Sigmoid colon (tissue), 6 donors: ENCODE measurements at regions not wholly inside any gene's neighbourhood (a gene's known extent, or its start where the extent isn't known, plus 50 kb on each side); places are given as distances from the start of the nearest gene placed in this dataset.

Experiments
- DNase-seq: peaks from one replicate; pipeline ENCODE4 v3.0.0-alpha.2; 2019
- H3K27ac ChIP-seq, 4 donors: fragments of 200-600 bp; sonication (generic); one replicate each; pipeline ENCODE4 v1.5.1; 2016 to 2019; ENCODE audit warnings: mild to moderate bottlenecking in 1 of 4
- H3K27me3 ChIP-seq, 3 donors: fragments of 200-600 bp; sonication (generic); one replicate each; pipeline ENCODE4 v1.5.1; 2019; ENCODE audit warnings: mild to moderate bottlenecking in 1 of 3
- H3K36me3 ChIP-seq, 4 donors: fragments of 200-600 bp; sonication (generic); one replicate each; pipeline ENCODE4 v1.5.1; 2016 to 2019
- H3K4me1 ChIP-seq, 4 donors: fragments of 200-600 bp; sonication (generic); one replicate each; pipeline ENCODE4 v1.5.1; 2017 to 2019
- H3K4me3 ChIP-seq, 4 donors: fragments of 200-600 bp; sonication (generic); one replicate each; pipeline ENCODE4 v1.5.1; 2017 to 2019; ENCODE audit warnings: mild to moderate bottlenecking in 2 of 4, moderate library complexity in 1 of 4
- H3K9me3 ChIP-seq, 4 donors: fragments of 200-600 bp in 3 of 4; sonication (generic) in 3 of 4; one replicate each; pipeline versions ENCODE4 v1.5.1 to v1.6.1; 2013 to 2019
- EP300 ChIP-seq, 4 donors: sonication (generic); formaldehyde crosslinking; IDR thresholded peaks; one replicate each; pipeline ENCODE4 v1.6.1; 2017; ENCODE audit warnings: antibody characterized with exemption in 4 of 4
- POLR2A ChIP-seq, 2 donors: fragments of 450-650 bp; IDR thresholded peaks; one replicate each; pipeline ENCODE4 v1.6.1; 2016; ENCODE audit warnings: antibody characterized with exemption in 2 of 2, mild to moderate bottlenecking in 2 of 2, moderate library complexity in 2 of 2
- POLR2AphosphoS5 ChIP-seq, 4 donors: sonication (generic); formaldehyde crosslinking; IDR thresholded peaks; one replicate each; pipeline ENCODE4 v1.6.1; 2017; ENCODE audit warnings: antibody characterized with exemption in 4 of 4
- WGBS, 2 donors: extraction: QIAGEN DNeasy Blood & Tissue Kit; methylation state at CpG; one replicate each; pipeline ENCODE4 v1.1.7; 2013; 5-methylcytosine and 5-hydroxymethylcytosine counted together
- intact Hi-C: fragments of 100-400 bp; cut with DNase I; formaldehyde crosslinking; loops from one replicate; pipeline ENCODE4 v1.15.1; 2023
- TF ChIP-seq, protein P1 (sequence below), 4 experiments: fragments of 450-650 bp in 3 of 4; fragments of 200-600 bp in 1 of 4; IDR thresholded peaks; one replicate each; pipeline ENCODE4 v1.5.1; 2016 to 2019; ENCODE audit warnings: antibody characterized with exemption in 4 of 4, mild to moderate bottlenecking in 3 of 4, moderate library complexity in 2 of 4
- donor health status: healthy with polysubstance abuse.
- donor health status: healthy.

DNA sequence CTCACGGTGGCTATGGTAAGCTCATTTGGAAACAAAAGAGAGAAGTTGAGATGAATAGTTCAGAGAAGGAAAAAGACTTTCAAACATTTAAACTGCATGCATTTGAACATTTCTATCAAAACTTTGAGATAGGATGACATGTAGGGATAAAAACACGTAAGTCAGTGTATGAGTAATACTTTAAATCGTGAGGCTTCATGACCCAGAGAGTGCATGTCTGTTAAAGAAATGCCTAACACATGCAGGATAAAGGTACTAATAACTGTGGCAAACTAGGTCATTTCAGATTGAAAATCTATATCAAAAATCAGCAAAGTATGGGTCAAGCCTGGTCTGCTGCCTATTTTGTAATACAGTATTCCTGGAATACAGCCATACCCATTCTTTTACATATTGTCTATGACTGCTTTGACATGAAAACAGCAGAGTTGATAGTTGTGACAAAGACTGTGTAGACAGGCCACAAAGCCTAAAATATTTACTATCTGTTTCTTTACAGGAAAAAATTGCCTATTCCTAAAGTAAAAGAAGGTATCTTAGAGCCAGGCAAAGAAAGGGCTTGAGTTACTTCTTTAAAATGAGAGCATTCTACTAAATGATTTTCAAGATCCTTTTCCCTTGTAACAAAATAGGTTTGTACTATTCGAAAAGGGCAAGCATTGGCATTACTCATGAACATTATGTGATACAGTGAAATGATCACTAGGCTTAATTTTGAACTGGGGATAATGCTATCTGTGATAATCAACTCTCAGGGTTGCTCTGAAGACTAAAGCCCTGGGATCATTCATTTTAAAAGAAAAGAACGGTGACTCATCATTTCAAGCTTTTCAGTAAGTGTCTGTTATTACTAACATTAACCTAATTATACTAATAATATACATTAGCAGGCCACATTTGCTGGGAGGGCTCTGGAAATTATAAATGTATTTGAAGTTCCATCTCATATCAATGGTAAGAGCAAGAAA lies 185.9 kb downstream of the CRPPA start:
- 90 to 92% methylated on average over 5 of the region's 5 CpGs for WGBS, 2 donors
- H3K4me1 ChIP-seq: no peaks in the 10 kb centered on the region
- H3K4me3 ChIP-seq: no peak overlapping the region
- no peaks in the 10 kb centered on the region for H3K27me3 ChIP-seq
- no peak for TF ChIP-seq POLR2AphosphoS5 (IDR thresholded peaks at IDR 0.05)
- no peak for TF ChIP-seq EP300 (IDR thresholded peaks at IDR 0.05)
- TF ChIP-seq POLR2A (IDR thresholded peaks at IDR 0.05): no peak
- no peak overlapping the region for H3K27ac ChIP-seq
- H3K9me3 ChIP-seq: peaks cover 0 to 10% (median 3%) of the 10 kb centered on the region in 4 donors
- no peak for DNase-seq
- no peaks in the 10 kb centered on the region for H3K36me3 ChIP-seq
- intact Hi-C loops: no loop called here

DNA sequence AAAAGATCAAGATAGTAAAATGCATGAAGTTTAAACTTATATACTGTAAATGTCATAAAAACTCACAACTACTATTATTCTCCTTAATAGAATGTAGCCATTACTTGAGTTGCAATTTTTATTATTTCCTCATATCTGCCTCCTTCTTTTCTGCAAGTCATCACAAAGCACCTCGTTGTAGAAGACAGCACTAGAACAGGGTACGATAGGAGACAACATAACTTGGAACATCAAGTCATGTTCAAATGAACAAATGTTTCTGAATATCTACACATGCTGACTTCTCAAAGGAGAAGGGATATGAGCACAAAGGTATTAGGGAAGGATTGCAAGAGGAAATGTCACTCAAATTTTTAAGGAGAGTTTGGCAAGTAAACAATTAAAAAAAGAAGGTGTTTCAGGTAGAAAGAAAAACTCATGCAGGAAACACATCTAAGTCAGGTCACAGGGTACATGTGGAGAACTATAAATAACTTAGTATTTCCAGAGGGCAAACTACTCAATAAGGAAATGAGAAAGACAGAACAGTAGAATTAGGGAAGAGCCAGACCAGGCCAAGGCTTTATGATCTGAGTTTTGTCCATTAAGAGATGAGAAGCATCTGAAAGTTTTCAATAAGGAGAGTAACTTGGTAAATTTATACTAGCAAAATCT lies 186.7 kb downstream of the CRPPA start:
- H3K4me1 ChIP-seq: no peaks in the 10 kb centered on the region
- no peak for DNase-seq
- WGBS, 2 donors: 75 to 85% methylated on average over 2 of the region's 2 CpGs
- no peak for TF ChIP-seq EP300 (IDR thresholded peaks at IDR 0.05)
- TF ChIP-seq POLR2AphosphoS5 (IDR thresholded peaks at IDR 0.05): no peak
- TF ChIP-seq, protein P1, sequence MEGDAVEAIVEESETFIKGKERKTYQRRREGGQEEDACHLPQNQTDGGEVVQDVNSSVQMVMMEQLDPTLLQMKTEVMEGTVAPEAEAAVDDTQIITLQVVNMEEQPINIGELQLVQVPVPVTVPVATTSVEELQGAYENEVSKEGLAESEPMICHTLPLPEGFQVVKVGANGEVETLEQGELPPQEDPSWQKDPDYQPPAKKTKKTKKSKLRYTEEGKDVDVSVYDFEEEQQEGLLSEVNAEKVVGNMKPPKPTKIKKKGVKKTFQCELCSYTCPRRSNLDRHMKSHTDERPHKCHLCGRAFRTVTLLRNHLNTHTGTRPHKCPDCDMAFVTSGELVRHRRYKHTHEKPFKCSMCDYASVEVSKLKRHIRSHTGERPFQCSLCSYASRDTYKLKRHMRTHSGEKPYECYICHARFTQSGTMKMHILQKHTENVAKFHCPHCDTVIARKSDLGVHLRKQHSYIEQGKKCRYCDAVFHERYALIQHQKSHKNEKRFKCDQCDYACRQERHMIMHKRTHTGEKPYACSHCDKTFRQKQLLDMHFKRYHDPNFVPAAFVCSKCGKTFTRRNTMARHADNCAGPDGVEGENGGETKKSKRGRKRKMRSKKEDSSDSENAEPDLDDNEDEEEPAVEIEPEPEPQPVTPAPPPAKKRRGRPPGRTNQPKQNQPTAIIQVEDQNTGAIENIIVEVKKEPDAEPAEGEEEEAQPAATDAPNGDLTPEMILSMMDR (IDR thresholded peaks at IDR 0.05): no peak
- TF ChIP-seq POLR2A (IDR thresholded peaks at IDR 0.05): no peak
- H3K27ac ChIP-seq: no peak overlapping the region
- no peaks in the 10 kb centered on the region for H3K36me3 ChIP-seq
- peaks cover 0 to 11% (median 6%) of the 10 kb centered on the region in 4 donors for H3K9me3 ChIP-seq
- no peak overlapping the region for H3K4me3 ChIP-seq
- intact Hi-C loops: no loop called here
- H3K27me3 ChIP-seq: no peaks in the 10 kb centered on the region

DNA sequence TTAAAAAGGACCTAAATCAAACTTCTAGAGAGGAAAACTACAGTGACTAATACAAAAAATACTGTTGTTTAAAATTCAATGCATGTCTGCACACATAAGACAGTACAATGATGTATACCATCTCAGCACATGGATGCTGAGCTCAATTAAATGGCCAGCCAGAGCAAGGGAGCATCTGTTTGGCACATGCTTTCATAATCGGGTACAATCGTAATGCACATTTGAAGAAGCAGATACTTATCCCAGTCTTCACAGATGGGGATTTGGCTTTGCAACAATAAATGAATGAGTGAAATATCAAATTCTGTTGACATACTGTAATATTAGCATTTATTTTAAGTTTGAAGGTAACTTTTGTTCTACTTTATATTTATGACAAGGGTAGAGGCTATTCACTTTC lies 187.8 kb downstream of the CRPPA start:
- H3K27ac ChIP-seq: no peak overlapping the region
- TF ChIP-seq POLR2A (IDR thresholded peaks at IDR 0.05) (no peak), POLR2AphosphoS5 (IDR thresholded peaks at IDR 0.05) (no peak), EP300 (IDR thresholded peaks at IDR 0.05) (no peak)
- TF ChIP-seq, protein P1 (IDR thresholded peaks at IDR 0.05): no peak
- WGBS, 2 donors: 90 to 97% methylated on average over 2 of the region's 2 CpGs
- intact Hi-C loops: no loop called here
- H3K9me3 ChIP-seq: peaks cover 0 to 11% (median 6%) of the 10 kb centered on the region in 4 donors
- DNase-seq: no peak
- H3K27me3 ChIP-seq: no peaks in the 10 kb centered on the region
- no peak overlapping the region for H3K4me3 ChIP-seq
- no peaks in the 10 kb centered on the region for H3K4me1 ChIP-seq
- no peaks in the 10 kb centered on the region for H3K36me3 ChIP-seq

DNA sequence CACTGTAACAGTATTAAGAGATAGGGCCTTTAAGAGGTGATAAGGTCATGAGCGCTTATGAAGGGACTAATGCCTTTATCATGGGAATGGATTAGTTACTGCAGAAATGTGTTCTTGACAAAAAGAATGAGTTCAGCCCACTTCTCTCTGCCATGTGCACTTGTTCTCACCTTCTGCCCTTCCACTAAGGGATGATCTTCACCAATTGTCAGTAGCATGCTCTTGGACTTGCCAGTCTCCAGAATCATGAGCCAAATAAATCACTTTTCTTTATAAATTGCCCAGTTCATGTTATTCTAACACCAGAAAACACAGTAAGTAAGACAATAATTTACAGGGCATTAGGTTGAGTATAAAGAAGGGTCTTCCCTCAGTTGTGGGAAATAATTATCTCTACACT lies 189.1 kb downstream of the CRPPA start:
- no peaks in the 10 kb centered on the region for H3K27me3 ChIP-seq

More for the DNA sequence above, 189.1 kb downstream of the CRPPA start:
- 96 to 100% methylated on average over 1 of the region's 1 CpG for WGBS, 2 donors
- intact Hi-C loops: no loop called here
- H3K36me3 ChIP-seq: no peaks in the 10 kb centered on the region
- H3K4me1 ChIP-seq: no peaks in the 10 kb centered on the region
- DNase-seq: no peak
- H3K27ac ChIP-seq: no peak overlapping the region
- no peak overlapping the region for H3K4me3 ChIP-seq
- peaks cover 0 to 11% (median 6%) of the 10 kb centered on the region in 4 donors for H3K9me3 ChIP-seq
- no peak for TF ChIP-seq EP300 (IDR thresholded peaks at IDR 0.05)
- TF ChIP-seq POLR2A (IDR thresholded peaks at IDR 0.05): no peak
- TF ChIP-seq, protein P1 (IDR thresholded peaks at IDR 0.05): no peak
- no peak for TF ChIP-seq POLR2AphosphoS5 (IDR thresholded peaks at IDR 0.05)
